ENCODE measurements at regions not wholly inside any gene's neighbourhood (a gene's known extent, or its start where the extent isn't known, plus 50 kb on each side); places are given as distances from the start of the nearest gene placed in this dataset.

GRCh38 chr12:31804185-31804504 is 75.3 kb upstream of the AMN1 start (continued):
- TF ChIP-seq TAF1 (IDR thresholded peaks at IDR 0.05; ENCODE audit: low read depth, low read length) (no peak), CEBPB (IDR thresholded peaks at IDR 0.05; ENCODE audit: low read depth, low read length) (no peak), CHD2 (IDR thresholded peaks at IDR 0.05; ENCODE audit: low read length) (no peak), BACH1 (IDR thresholded peaks at IDR 0.05; ENCODE audit: low read length) (no peak), NRF1 (IDR thresholded peaks at IDR 0.05; ENCODE audit: low read depth, low read length) (no peak), USF2 (IDR thresholded peaks at IDR 0.05; ENCODE audit: low read length) (no peak), CTBP2 (IDR thresholded peaks at IDR 0.05; ENCODE audit: borderline replicate concordance, insufficient read depth, insufficient read length, low read length) (no peak), POU5F1 (IDR thresholded peaks at IDR 0.05; ENCODE audit: low read depth, low read length) (no peak), JUN (IDR thresholded peaks at IDR 0.05; ENCODE audit: low read depth, low read length) (no peak), HDAC2 (IDR thresholded peaks at IDR 0.05; ENCODE audit: borderline replicate concordance in 1 of 2, low read depth in 2 of 2, low read length in 2 of 2) (no peak), HDAC6 (IDR thresholded peaks at IDR 0.05; ENCODE audit: low read depth, low read length) (no peak), SP1 (IDR thresholded peaks at IDR 0.05; ENCODE audit: low read depth, low read length) (no peak), BCL11A (IDR thresholded peaks at IDR 0.05; ENCODE audit: low read depth in 2 of 2, low read length in 2 of 2) (no peak), TBP (IDR thresholded peaks at IDR 0.05; ENCODE audit: low read depth, low read length) (no peak), RBBP5 (IDR thresholded peaks at IDR 0.05; ENCODE audit: borderline replicate concordance, low read depth, low read length) (no peak), ATF3 (IDR thresholded peaks at IDR 0.05; ENCODE audit: insufficient read depth, low read depth, low read length) (no peak), FOSL1 (IDR thresholded peaks at IDR 0.05; ENCODE audit: insufficient read depth, low read depth, low read length) (no peak)

All from H1 (cell line).